ENCODE measurements at regions not wholly inside any gene's neighbourhood (a gene's known extent, or its start where the extent isn't known, plus 50 kb on each side); places are given as distances from the start of the nearest gene placed in this dataset.

GRCh38 chr5:122661496-122662180 is 113.2 kb upstream of the SNX2 start:
- TF ChIP-seq BCL11A (tag by site-specific recombination; IDR thresholded peaks at IDR 0.05; ENCODE audit: low read depth) (no peak), CTCF (tag by site-specific recombination; IDR thresholded peaks at IDR 0.05) (no peak), ZNF544 (tag by site-specific recombination; IDR thresholded peaks at IDR 0.05) (no peak)

All from HEK293 (cell line).